Stimulated activated CD8-positive, alpha-beta memory T cell treated with anti-CD3 and anti-CD28 coated beads, Interleukin-4, amount 100 ng/mL, for 48 hours (primary cell): ENCODE measurements at regions not wholly inside any gene's neighbourhood (a gene's known extent, or its start where the extent isn't known, plus 50 kb on each side); places are given as distances from the start of the nearest gene placed in this dataset.
"Not testable (repeated sequence)": the region's sequence is repeated elsewhere in the genome, so short reads cannot be mapped to it uniquely, and the experiment has no call there.

Experiments used
- DNase-seq: peaks from one replicate; pipeline ENCODE4 v3.0.0-alpha.2; 2020

GRCh38 chr13:28573595-28574373 is 78.9 kb upstream of the FLT1 start:
- no peak for DNase-seq

GRCh38 chr13:28572871-28573270 is 77.9 kb upstream of the FLT1 start:
- DNase-seq, result no peak

GRCh38 chr13:28570356-28570755 is 75.4 kb upstream of the FLT1 start:
- not testable (repeated sequence) for DNase-seq

- no peak for DNase-seq
Observed at GRCh38 chr13:28569886-28570285, 75.0 kb upstream of the FLT1 start.

GRCh38 chr13:28568286-28568685 is 73.4 kb upstream of the FLT1 start:
- DNase-seq, result no peak

GRCh38 chr13:28566891-28567290 is 72.0 kb upstream of the FLT1 start:
- DNase-seq, result no peak

GRCh38 chr13:28566283-28566682 is 71.4 kb upstream of the FLT1 start:
- DNase-seq, result no peak

- DNase-seq, result no peak
Observed at GRCh38 chr13:28564030-28564429, 69.1 kb upstream of the FLT1 start.

- no peak for DNase-seq
Observed at GRCh38 chr13:28563609-28564008, 68.7 kb upstream of the FLT1 start.

- DNase-seq, result no peak
Observed at GRCh38 chr13:28560612-28561011, 65.7 kb upstream of the FLT1 start.

GRCh38 chr13:28559636-28560259 is 64.8 kb upstream of the FLT1 start:
- DNase-seq, result no peak

- no peak for DNase-seq
Observed at GRCh38 chr13:28558567-28558966, 63.6 kb upstream of the FLT1 start.

- no peak for DNase-seq
Observed at GRCh38 chr13:28557725-28558520, 63.0 kb upstream of the FLT1 start.

- DNase-seq, result no peak
Observed at GRCh38 chr13:28555096-28555495, 60.2 kb upstream of the FLT1 start.

- no peak for DNase-seq
Observed at GRCh38 chr13:28553971-28554370, 59.0 kb upstream of the FLT1 start.

- no peak for DNase-seq
Observed at GRCh38 chr13:28552288-28552687, 57.4 kb upstream of the FLT1 start.

GRCh38 chr13:28551498-28551895 is 56.6 kb upstream of the FLT1 start:
- no peak for DNase-seq

GRCh38 chr13:28550721-28551497 is 56.0 kb upstream of the FLT1 start:
- no peak for DNase-seq

GRCh38 chr13:28550091-28550490 is 55.2 kb upstream of the FLT1 start:
- DNase-seq, result no peak

- DNase-seq, result no peak
Observed at GRCh38 chr13:28548872-28549271, 53.9 kb upstream of the FLT1 start.

- no peak for DNase-seq
Observed at GRCh38 chr13:28548468-28548867, 53.5 kb upstream of the FLT1 start.

- no peak for DNase-seq
Observed at GRCh38 chr13:28545583-28546333, 50.8 kb upstream of the FLT1 start.
